Endothelial cell (in vitro differentiated cells): ENCODE measurements at regions not wholly inside any gene's neighbourhood (a gene's known extent, or its start where the extent isn't known, plus 50 kb on each side); places are given as distances from the start of the nearest gene placed in this dataset.

ENCODE experiments used
- DNase-seq: peaks from one replicate; pipeline ENCODE4 v3.0.0; 2021; ENCODE audit warnings: low spot score
- H3K27ac Mint-ChIP-seq: one replicate; pipeline ENCODE4 v1.8.0; 2021; ENCODE audit warnings: mixed read lengths, inconsistent platforms; ENCODE audit not compliant: unreplicated experiment
- H3K27me3 Mint-ChIP-seq: one replicate; pipeline ENCODE4 v1.8.0; 2021; ENCODE audit warnings: mild to moderate bottlenecking, moderate library complexity, mixed read lengths, inconsistent platforms; ENCODE audit not compliant: unreplicated experiment
- H3K36me3 Mint-ChIP-seq: one replicate; pipeline ENCODE4 v1.8.0; 2021; ENCODE audit warnings: mild to moderate bottlenecking, low read depth, mixed read lengths, inconsistent platforms; ENCODE audit not compliant: unreplicated experiment
- H3K4me1 Mint-ChIP-seq: one replicate; pipeline ENCODE4 v1.8.0; 2021; ENCODE audit warnings: mild to moderate bottlenecking, mixed read lengths, inconsistent platforms; ENCODE audit not compliant: unreplicated experiment
- H3K4me3 Mint-ChIP-seq: one replicate; pipeline ENCODE4 v1.8.0; 2021; ENCODE audit warnings: mild to moderate bottlenecking, mixed read lengths, inconsistent platforms; ENCODE audit not compliant: unreplicated experiment
- H3K9me3 Mint-ChIP-seq: one replicate; pipeline ENCODE4 v1.8.0; 2021; ENCODE audit warnings: mixed read lengths, inconsistent platforms; ENCODE audit not compliant: unreplicated experiment
- TF ChIP-seq, protein P1 (sequence below): fragments of 200-600 bp; sonication (generic); IDR thresholded peaks from one replicate; pipeline ENCODE4 v1.5.0; 2021; ENCODE audit warnings: antibody characterized with exemption; ENCODE audit not compliant: unreplicated experiment

GRCh38 chr11:87878373-87878825 is 296.8 kb downstream of the RAB38 start:
- TF ChIP-seq, protein P1, sequence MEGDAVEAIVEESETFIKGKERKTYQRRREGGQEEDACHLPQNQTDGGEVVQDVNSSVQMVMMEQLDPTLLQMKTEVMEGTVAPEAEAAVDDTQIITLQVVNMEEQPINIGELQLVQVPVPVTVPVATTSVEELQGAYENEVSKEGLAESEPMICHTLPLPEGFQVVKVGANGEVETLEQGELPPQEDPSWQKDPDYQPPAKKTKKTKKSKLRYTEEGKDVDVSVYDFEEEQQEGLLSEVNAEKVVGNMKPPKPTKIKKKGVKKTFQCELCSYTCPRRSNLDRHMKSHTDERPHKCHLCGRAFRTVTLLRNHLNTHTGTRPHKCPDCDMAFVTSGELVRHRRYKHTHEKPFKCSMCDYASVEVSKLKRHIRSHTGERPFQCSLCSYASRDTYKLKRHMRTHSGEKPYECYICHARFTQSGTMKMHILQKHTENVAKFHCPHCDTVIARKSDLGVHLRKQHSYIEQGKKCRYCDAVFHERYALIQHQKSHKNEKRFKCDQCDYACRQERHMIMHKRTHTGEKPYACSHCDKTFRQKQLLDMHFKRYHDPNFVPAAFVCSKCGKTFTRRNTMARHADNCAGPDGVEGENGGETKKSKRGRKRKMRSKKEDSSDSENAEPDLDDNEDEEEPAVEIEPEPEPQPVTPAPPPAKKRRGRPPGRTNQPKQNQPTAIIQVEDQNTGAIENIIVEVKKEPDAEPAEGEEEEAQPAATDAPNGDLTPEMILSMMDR, result peak; percentile 47
- peak; percentile 9 for DNase-seq
- Mint-ChIP-seq H3K4me3 (no peak overlapping the region), H3K4me1 (no peaks in the 10 kb centered on the region), H3K27ac (no peak overlapping the region), H3K27me3 (no peaks in the 10 kb centered on the region), H3K36me3 (no peaks in the 10 kb centered on the region), H3K9me3 (no peaks in the 10 kb centered on the region)

- Mint-ChIP-seq H3K4me1 (no peaks in the 10 kb centered on the region), H3K9me3 (no peaks in the 10 kb centered on the region), H3K4me3 (no peak overlapping the region), H3K27ac (no peak overlapping the region), H3K27me3 (no peaks in the 10 kb centered on the region), H3K36me3 (no peaks in the 10 kb centered on the region)
- no peak for DNase-seq
- TF ChIP-seq, protein P1, result no peak
Observed at GRCh38 chr11:87871056-87871455, 304.2 kb downstream of the RAB38 start.

GRCh38 chr11:87870086-87870485 is 305.2 kb downstream of the RAB38 start:
- no peak overlapping the region for H3K27ac Mint-ChIP-seq
- H3K4me3 Mint-ChIP-seq, result no peak overlapping the region
- H3K9me3 Mint-ChIP-seq, result no peaks in the 10 kb centered on the region
- H3K4me1 Mint-ChIP-seq, result no peaks in the 10 kb centered on the region
- H3K36me3 Mint-ChIP-seq, result no peaks in the 10 kb centered on the region
- H3K27me3 Mint-ChIP-seq, result no peaks in the 10 kb centered on the region
- DNase-seq, result no peak
- TF ChIP-seq, protein P1, result no peak

DNA sequence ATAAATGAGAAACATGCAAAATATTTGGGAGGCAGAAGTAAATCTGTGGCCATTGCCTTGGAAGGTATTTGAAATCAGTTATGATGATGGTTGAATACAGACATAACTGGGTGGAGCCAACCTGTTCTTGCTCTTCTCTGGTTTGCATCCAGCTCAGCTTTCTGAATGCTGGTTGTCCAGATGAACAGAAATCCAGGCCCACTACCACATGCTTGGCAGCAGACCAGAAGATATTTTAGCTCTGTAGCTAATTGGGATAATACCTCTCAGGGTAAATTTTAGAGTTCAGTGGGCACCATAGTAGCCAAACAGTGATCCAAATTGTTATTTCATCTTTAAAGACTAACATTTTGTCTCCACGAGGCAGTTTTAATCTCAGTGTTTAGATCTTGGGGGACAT is 308.3 kb downstream of the RAB38 start:
- no peak overlapping the region for H3K4me3 Mint-ChIP-seq
- DNase-seq, result no peak
- no peak overlapping the region for H3K27ac Mint-ChIP-seq
- no peaks in the 10 kb centered on the region for H3K9me3 Mint-ChIP-seq
- no peaks in the 10 kb centered on the region for H3K27me3 Mint-ChIP-seq
- TF ChIP-seq, protein P1, result no peak
- no peaks in the 10 kb centered on the region for H3K4me1 Mint-ChIP-seq
- H3K36me3 Mint-ChIP-seq, result no peaks in the 10 kb centered on the region

- H3K36me3 Mint-ChIP-seq, result no peaks in the 10 kb centered on the region
- no peak for DNase-seq
- no peaks in the 10 kb centered on the region for H3K4me1 Mint-ChIP-seq
- TF ChIP-seq, protein P1, result no peak
- H3K27me3 Mint-ChIP-seq, result no peaks in the 10 kb centered on the region
- H3K4me3 Mint-ChIP-seq, result no peak overlapping the region
- H3K27ac Mint-ChIP-seq, result no peak overlapping the region
- no peaks in the 10 kb centered on the region for H3K9me3 Mint-ChIP-seq
Observed at GRCh38 chr11:87861030-87861429, 314.2 kb downstream of the RAB38 start.
